SK-N-SH treated with all-trans-retinoic acid at 6 μM for 48 hours (cell line): ENCODE measurements at regions not wholly inside any gene's neighbourhood (a gene's known extent, or its start where the extent isn't known, plus 50 kb on each side); places are given as distances from the start of the nearest gene placed in this dataset.

Experiments used
- ATAC-seq: fragments of 200-7000 bp; cut with Tn5 transposase; 3 replicates; pipeline ENCODE4 v1.9.1; 2020; ENCODE audit warnings: mild to moderate bottlenecking, moderate library complexity
- ARNTL ChIP-seq: fragments of 450-650 bp; formaldehyde crosslinking; IDR thresholded peaks from 2 replicates; pipeline ENCODE4 v1.5.0; 2020; ENCODE audit warnings: low read depth, mild to moderate bottlenecking, moderate library complexity, borderline replicate concordance
- BACH2 ChIP-seq: fragments of 250-450 bp; sonication (Bioruptor Pico); IDR thresholded peaks from 2 replicates; pipeline ENCODE4 v1.9.0; 2021; ENCODE audit warnings: mild to moderate bottlenecking, borderline replicate concordance
- CSDC2 ChIP-seq: fragments of 250-450 bp; sonication (Bioruptor Pico); IDR thresholded peaks from 2 replicates; pipeline ENCODE4 v1.5.0; 2020; ENCODE audit warnings: mild to moderate bottlenecking, moderate library complexity
- ESRRG ChIP-seq: fragments of 250-450 bp; sonication (Bioruptor Pico); IDR thresholded peaks from 2 replicates; pipeline ENCODE4 v1.6.1; 2021; ENCODE audit warnings: mild to moderate bottlenecking
- GLIS3 ChIP-seq: fragments of 250-450 bp; sonication (Bioruptor Pico); IDR thresholded peaks from 2 replicates; pipeline ENCODE4 v1.5.0; 2020; ENCODE audit warnings: mild to moderate bottlenecking, moderate library complexity
- OSR1 ChIP-seq: fragments of 250-450 bp; sonication (Bioruptor Pico); IDR thresholded peaks from 2 replicates; pipeline ENCODE4 v1.8.0; 2022; ENCODE audit warnings: moderate library complexity, mild to moderate bottlenecking, inconsistent platforms
- PPARA ChIP-seq: fragments of 250-450 bp; sonication (Bioruptor Pico); IDR thresholded peaks from 2 replicates; pipeline ENCODE4 v1.5.0; 2020; ENCODE audit warnings: mild to moderate bottlenecking, borderline replicate concordance
- RARB ChIP-seq: fragments of 250-450 bp; sonication (Bioruptor Pico); IDR thresholded peaks from 2 replicates; pipeline ENCODE4 v1.8.0; 2021; ENCODE audit warnings: mild to moderate bottlenecking, moderate library complexity
- TCF4 ChIP-seq: fragments of 250-450 bp; sonication (Bioruptor Pico); IDR thresholded peaks from 2 replicates; pipeline ENCODE4 v1.8.0; 2021; ENCODE audit warnings: mild to moderate bottlenecking, moderate library complexity, borderline replicate concordance
- TOX ChIP-seq: fragments of 250-450 bp; sonication (Bioruptor Pico); IDR thresholded peaks from 2 replicates; pipeline ENCODE4 v1.8.0; 2021; ENCODE audit warnings: mild to moderate bottlenecking, moderate library complexity, borderline replicate concordance
- ZC3H10 ChIP-seq: fragments of 250-450 bp; sonication (Bioruptor Pico); IDR thresholded peaks from 2 replicates; pipeline ENCODE4 v1.5.1; 2021; ENCODE audit warnings: mild to moderate bottlenecking, moderate library complexity
- ZFP3 ChIP-seq: fragments of 250-450 bp; sonication (Bioruptor Pico); IDR thresholded peaks from 2 replicates; pipeline ENCODE4 v1.5.0; 2020; ENCODE audit warnings: mild to moderate bottlenecking, moderate library complexity
- ZFP30 ChIP-seq: fragments of 450-650 bp; formaldehyde crosslinking; IDR thresholded peaks from 2 replicates; pipeline ENCODE4 v1.5.0; 2022; ENCODE audit warnings: mild to moderate bottlenecking, moderate library complexity
- ZNF565 ChIP-seq: fragments of 450-650 bp; formaldehyde crosslinking; conservative IDR thresholded peaks from 2 replicates; pipeline ENCODE4 v1.5.0; 2020; ENCODE audit warnings: low read depth, mild to moderate bottlenecking, moderate library complexity
- ZNF70 ChIP-seq: fragments of 450-650 bp; formaldehyde crosslinking; IDR thresholded peaks from 2 replicates; pipeline ENCODE4 v1.5.0; 2020; ENCODE audit warnings: mild to moderate bottlenecking, moderate library complexity
- TF ChIP-seq, protein P1 (sequence below): fragments of 250-450 bp; sonication (Bioruptor Pico); IDR thresholded peaks from 2 replicates; pipeline ENCODE4 v1.8.0; 2021; ENCODE audit warnings: low read depth, mild to moderate bottlenecking, moderate library complexity, borderline replicate concordance
- TF ChIP-seq, protein P2 (sequence below): fragments of 250-450 bp; sonication (Bioruptor Pico); IDR thresholded peaks from 2 replicates; pipeline ENCODE4 v1.5.0; 2020; ENCODE audit warnings: mild to moderate bottlenecking, moderate library complexity
- TF ChIP-seq, protein P3 (sequence below): fragments of 250-450 bp; sonication (Bioruptor Pico); IDR thresholded peaks from 2 replicates; pipeline ENCODE4 v1.5.1; 2021; ENCODE audit warnings: mild to moderate bottlenecking, moderate library complexity
- TF ChIP-seq, protein P4 (sequence below): fragments of 250-450 bp; sonication (Bioruptor Pico); IDR thresholded peaks from 2 replicates; pipeline ENCODE4 v1.8.0; 2020; ENCODE audit warnings: mild to moderate bottlenecking, moderate library complexity, borderline replicate concordance

DNA sequence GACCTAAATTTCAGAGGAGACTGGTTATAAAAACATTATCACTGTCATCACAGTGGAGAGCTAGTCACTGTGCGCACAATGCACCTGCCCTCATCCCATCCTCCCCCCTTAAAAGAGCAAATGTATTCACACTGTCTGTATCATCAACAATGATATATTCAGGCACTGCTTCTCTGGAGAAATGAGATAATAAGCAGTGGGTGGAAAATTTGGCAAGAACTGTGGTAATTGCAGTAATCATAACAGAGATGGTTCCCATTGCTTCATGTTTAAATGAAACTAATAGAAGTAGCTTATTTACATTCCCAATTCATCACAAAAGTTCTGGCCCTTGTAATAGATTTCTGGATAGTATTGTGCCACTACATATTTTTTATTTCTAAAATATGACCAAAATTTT is 867.4 kb upstream of the ADGRL2 start:
- no peak for ATAC-seq
- no peak for TF ChIP-seq RARB (CRISPR knock-in tag)
- TF ChIP-seq, protein P1, sequence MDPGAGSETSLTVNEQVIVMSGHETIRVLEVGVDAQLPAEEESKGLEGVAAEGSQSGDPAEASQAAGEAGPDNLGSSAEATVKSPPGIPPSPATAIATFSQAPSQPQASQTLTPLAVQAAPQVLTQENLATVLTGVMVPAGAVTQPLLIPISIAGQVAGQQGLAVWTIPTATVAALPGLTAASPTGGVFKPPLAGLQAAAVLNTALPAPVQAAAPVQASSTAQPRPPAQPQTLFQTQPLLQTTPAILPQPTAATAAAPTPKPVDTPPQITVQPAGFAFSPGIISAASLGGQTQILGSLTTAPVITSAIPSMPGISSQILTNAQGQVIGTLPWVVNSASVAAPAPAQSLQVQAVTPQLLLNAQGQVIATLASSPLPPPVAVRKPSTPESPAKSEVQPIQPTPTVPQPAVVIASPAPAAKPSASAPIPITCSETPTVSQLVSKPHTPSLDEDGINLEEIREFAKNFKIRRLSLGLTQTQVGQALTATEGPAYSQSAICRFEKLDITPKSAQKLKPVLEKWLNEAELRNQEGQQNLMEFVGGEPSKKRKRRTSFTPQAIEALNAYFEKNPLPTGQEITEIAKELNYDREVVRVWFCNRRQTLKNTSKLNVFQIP (CRISPR knock-in tag): no peak
- no peak for TF ChIP-seq ZFP30 (CRISPR knock-in tag)
- TF ChIP-seq, protein P2, sequence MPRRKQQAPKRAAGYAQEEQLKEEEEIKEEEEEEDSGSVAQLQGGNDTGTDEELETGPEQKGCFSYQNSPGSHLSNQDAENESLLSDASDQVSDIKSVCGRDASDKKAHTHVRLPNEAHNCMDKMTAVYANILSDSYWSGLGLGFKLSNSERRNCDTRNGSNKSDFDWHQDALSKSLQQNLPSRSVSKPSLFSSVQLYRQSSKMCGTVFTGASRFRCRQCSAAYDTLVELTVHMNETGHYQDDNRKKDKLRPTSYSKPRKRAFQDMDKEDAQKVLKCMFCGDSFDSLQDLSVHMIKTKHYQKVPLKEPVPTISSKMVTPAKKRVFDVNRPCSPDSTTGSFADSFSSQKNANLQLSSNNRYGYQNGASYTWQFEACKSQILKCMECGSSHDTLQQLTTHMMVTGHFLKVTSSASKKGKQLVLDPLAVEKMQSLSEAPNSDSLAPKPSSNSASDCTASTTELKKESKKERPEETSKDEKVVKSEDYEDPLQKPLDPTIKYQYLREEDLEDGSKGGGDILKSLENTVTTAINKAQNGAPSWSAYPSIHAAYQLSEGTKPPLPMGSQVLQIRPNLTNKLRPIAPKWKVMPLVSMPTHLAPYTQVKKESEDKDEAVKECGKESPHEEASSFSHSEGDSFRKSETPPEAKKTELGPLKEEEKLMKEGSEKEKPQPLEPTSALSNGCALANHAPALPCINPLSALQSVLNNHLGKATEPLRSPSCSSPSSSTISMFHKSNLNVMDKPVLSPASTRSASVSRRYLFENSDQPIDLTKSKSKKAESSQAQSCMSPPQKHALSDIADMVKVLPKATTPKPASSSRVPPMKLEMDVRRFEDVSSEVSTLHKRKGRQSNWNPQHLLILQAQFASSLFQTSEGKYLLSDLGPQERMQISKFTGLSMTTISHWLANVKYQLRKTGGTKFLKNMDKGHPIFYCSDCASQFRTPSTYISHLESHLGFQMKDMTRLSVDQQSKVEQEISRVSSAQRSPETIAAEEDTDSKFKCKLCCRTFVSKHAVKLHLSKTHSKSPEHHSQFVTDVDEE (CRISPR knock-in tag): no peak
- TF ChIP-seq, protein P3, sequence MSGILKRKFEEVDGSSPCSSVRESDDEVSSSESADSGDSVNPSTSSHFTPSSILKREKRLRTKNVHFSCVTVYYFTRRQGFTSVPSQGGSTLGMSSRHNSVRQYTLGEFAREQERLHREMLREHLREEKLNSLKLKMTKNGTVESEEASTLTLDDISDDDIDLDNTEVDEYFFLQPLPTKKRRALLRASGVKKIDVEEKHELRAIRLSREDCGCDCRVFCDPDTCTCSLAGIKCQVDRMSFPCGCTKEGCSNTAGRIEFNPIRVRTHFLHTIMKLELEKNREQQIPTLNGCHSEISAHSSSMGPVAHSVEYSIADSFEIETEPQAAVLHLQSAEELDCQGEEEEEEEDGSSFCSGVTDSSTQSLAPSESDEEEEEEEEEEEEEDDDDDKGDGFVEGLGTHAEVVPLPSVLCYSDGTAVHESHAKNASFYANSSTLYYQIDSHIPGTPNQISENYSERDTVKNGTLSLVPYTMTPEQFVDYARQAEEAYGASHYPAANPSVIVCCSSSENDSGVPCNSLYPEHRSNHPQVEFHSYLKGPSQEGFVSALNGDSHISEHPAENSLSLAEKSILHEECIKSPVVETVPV: no peak
- TF ChIP-seq PPARA (CRISPR knock-in tag): no peak
- no peak for TF ChIP-seq CSDC2 (CRISPR knock-in tag)
- TF ChIP-seq ZNF70 (CRISPR knock-in tag): no peak
- TF ChIP-seq ZC3H10 (CRISPR knock-in tag): no peak
- no peak for TF ChIP-seq OSR1 (CRISPR knock-in tag)
- TF ChIP-seq ZFP3 (CRISPR knock-in tag): no peak
- TF ChIP-seq ZNF565 (CRISPR knock-in tag): no peak
- no peak for TF ChIP-seq ARNTL (CRISPR knock-in tag)
- TF ChIP-seq TCF4 (CRISPR knock-in tag): no peak

DNA sequence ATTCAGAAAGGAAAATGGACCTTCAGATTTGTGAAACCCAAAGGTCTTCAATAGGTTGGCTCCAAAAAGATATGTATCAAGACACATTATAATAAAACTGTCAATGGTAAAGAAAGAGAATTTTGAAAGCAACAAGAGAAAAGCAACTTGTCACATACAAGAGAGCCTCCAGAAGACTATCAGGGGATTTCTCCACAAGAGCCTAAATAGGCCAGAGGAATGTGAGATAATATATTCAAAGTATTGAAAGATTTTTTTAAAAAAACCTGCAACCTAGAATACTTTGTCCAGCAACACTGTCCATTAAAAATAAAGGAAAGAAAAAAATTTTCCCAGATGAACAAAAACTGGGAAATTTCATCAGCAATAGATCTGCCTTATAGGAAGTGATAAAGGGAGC is 869.6 kb upstream of the ADGRL2 start:
- TF ChIP-seq PPARA (CRISPR knock-in tag) (no peak), ESRRG (CRISPR knock-in tag) (no peak), BACH2 (no peak), TOX (CRISPR knock-in tag) (no peak), ZFP30 (CRISPR knock-in tag) (no peak), ZNF565 (CRISPR knock-in tag) (no peak)
- TF ChIP-seq, protein P2 (CRISPR knock-in tag): no peak
- TF ChIP-seq, all 23 proteins: peak for 0
- no peak for ATAC-seq

DNA sequence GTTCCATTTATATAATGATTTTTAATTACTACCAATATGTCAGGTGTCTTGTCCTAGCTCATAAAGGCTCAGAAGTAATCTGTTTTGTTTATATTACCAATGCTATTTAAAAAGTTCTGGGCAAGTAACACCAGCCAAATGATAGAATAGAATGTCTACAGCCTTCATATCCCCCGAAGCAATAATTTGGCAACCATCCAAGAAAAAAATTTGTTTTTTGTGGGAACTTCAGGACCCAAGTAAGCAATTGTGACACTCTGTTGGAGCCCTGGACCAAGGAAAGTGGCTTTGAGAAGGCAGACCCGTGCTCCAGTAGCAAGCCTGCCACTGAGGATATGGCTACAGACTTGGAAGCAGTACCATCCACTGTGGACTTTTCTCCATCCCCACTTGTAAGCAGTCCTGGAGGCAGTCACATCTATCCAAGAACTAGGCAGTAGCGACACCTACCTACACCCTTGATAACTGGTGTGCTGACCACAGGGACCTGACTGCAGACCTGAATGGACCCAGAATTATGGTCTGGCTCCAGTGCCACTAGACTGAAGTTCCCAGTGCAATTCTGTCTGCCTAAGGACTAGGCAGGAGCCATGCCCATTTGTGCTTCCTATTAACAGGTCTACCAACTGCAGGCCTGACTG is 870.7 kb upstream of the ADGRL2 start:
- TF ChIP-seq, protein P4, sequence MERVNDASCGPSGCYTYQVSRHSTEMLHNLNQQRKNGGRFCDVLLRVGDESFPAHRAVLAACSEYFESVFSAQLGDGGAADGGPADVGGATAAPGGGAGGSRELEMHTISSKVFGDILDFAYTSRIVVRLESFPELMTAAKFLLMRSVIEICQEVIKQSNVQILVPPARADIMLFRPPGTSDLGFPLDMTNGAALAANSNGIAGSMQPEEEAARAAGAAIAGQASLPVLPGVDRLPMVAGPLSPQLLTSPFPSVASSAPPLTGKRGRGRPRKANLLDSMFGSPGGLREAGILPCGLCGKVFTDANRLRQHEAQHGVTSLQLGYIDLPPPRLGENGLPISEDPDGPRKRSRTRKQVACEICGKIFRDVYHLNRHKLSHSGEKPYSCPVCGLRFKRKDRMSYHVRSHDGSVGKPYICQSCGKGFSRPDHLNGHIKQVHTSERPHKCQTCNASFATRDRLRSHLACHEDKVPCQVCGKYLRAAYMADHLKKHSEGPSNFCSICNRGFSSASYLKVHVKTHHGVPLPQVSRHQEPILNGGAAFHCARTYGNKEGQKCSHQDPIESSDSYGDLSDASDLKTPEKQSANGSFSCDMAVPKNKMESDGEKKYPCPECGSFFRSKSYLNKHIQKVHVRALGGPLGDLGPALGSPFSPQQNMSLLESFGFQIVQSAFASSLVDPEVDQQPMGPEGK (CRISPR knock-in tag): no peak
- TF ChIP-seq GLIS3 (CRISPR knock-in tag): no peak
- TF ChIP-seq, all 23 proteins: peak for 0
- ATAC-seq: no peak
